Duodenal mucosa (tissue), 2 donors: ENCODE measurements at regions not wholly inside any gene's neighbourhood (a gene's known extent, or its start where the extent isn't known, plus 50 kb on each side); places are given as distances from the start of the nearest gene placed in this dataset.
"Not testable (repeated sequence)": the region's sequence is repeated elsewhere in the genome, so short reads cannot be mapped to it uniquely, and the experiment has no call there.

Source experiments
- H3K27ac ChIP-seq: one replicate; pipeline ENCODE4 v1.7.0; 2013; ENCODE audit warnings: low read depth, low read length
- H3K27me3 ChIP-seq, 2 donors: one replicate each; pipeline ENCODE4 v1.7.0; 2013; ENCODE audit warnings: low read length in 2 of 2, control low read depth in 1 of 2; ENCODE audit not compliant: insufficient read depth in 2 of 2, control insufficient read depth in 1 of 2
- H3K36me3 ChIP-seq, 2 donors: one replicate each; pipeline ENCODE4 v1.7.0; 2013; ENCODE audit warnings: low read length in 2 of 2, control low read depth in 1 of 2; ENCODE audit not compliant: insufficient read depth in 2 of 2, control insufficient read depth in 1 of 2
- H3K4me1 ChIP-seq, 2 donors: one replicate each; pipeline ENCODE4 v1.7.0; 2013; ENCODE audit warnings: low read length in 2 of 2, control low read depth in 1 of 2; ENCODE audit not compliant: insufficient read depth in 2 of 2, control insufficient read depth in 1 of 2
- H3K4me3 ChIP-seq, 2 donors: one replicate each; pipeline ENCODE4 v1.7.0; 2013; ENCODE audit warnings: low read length in 2 of 2, low read depth in 1 of 2
- H3K9ac ChIP-seq, 2 donors: one replicate each; pipeline ENCODE4 v1.7.0; 2013; ENCODE audit warnings: low read length in 2 of 2, low read depth in 1 of 2
- H3K9me3 ChIP-seq, 2 donors: one replicate each; pipeline ENCODE4 v1.7.0; 2013; ENCODE audit warnings: low read length in 2 of 2, control low read depth in 1 of 2; ENCODE audit not compliant: control insufficient read depth in 1 of 2

- Histone ChIP-seq H3K4me3 (no peak overlapping the region), H3K27ac (no peak overlapping the region), H3K9me3 (no peaks in the 10 kb centered on the region), H3K27me3 (no peaks in the 10 kb centered on the region), H3K9ac (no peak overlapping the region), H3K36me3 (no peaks in the 10 kb centered on the region), H3K4me1 (no peaks in the 10 kb centered on the region)
Measured at GRCh38 chrX:40864972-40865371, 129.6 kb upstream of the MED14 start.

- Histone ChIP-seq H3K36me3 (no peaks in the 10 kb centered on the region), H3K4me3 (no peak overlapping the region), H3K4me1 (no peaks in the 10 kb centered on the region), H3K27ac (no peak overlapping the region), H3K9me3 (no peaks in the 10 kb centered on the region), H3K27me3 (no peaks in the 10 kb centered on the region), H3K9ac (no peak overlapping the region)
Measured at GRCh38 chrX:40866893-40867292, 131.6 kb upstream of the MED14 start.

- H3K4me3 ChIP-seq, result no peak overlapping the region
Measured at GRCh38 chrX:40867352-40867751, 132.0 kb upstream of the MED14 start.

GRCh38 chrX:40868868-40869267, 133.5 kb upstream of the MED14 start:
- H3K4me1 ChIP-seq, result no peaks in the 10 kb centered on the region
- H3K27ac ChIP-seq, result no peak overlapping the region
- no peaks in the 10 kb centered on the region for H3K9me3 ChIP-seq
- H3K27me3 ChIP-seq, result no peaks in the 10 kb centered on the region
- H3K4me3 ChIP-seq, result no peak overlapping the region
- no peaks in the 10 kb centered on the region for H3K36me3 ChIP-seq
- no peak overlapping the region for H3K9ac ChIP-seq

More at GRCh38 chrX:40867352-40867751, 132.0 kb upstream of the MED14 start:
- no peak overlapping the region for H3K9ac ChIP-seq
- no peaks in the 10 kb centered on the region for H3K4me1 ChIP-seq
- no peaks in the 10 kb centered on the region for H3K27me3 ChIP-seq
- no peaks in the 10 kb centered on the region for H3K36me3 ChIP-seq
- no peak overlapping the region for H3K27ac ChIP-seq
- no peaks in the 10 kb centered on the region for H3K9me3 ChIP-seq

GRCh38 chrX:40870982-40871381, 135.6 kb upstream of the MED14 start:
- not testable (repeated sequence) for H3K4me1 ChIP-seq, H3K4me3 ChIP-seq, H3K9me3 ChIP-seq, H3K27ac ChIP-seq, H3K27me3 ChIP-seq, H3K9ac ChIP-seq, H3K36me3 ChIP-seq

GRCh38 chrX:40871385-40872082, 136.2 kb upstream of the MED14 start:
- H3K27me3 ChIP-seq, result no peaks in the 10 kb centered on the region
- no peak overlapping the region for H3K27ac ChIP-seq
- no peaks in the 10 kb centered on the region for H3K36me3 ChIP-seq
- H3K9me3 ChIP-seq, result no peaks in the 10 kb centered on the region
- H3K4me3 ChIP-seq, result no peak overlapping the region
- no peaks in the 10 kb centered on the region for H3K4me1 ChIP-seq
- no peak overlapping the region for H3K9ac ChIP-seq

- H3K27ac ChIP-seq, result no peak overlapping the region
- no peak overlapping the region for H3K4me3 ChIP-seq
- no peaks in the 10 kb centered on the region for H3K9me3 ChIP-seq
- no peaks in the 10 kb centered on the region for H3K27me3 ChIP-seq
- no peaks in the 10 kb centered on the region for H3K4me1 ChIP-seq
- H3K36me3 ChIP-seq, result no peaks in the 10 kb centered on the region
- no peak overlapping the region for H3K9ac ChIP-seq
Measured at GRCh38 chrX:40872351-40872750, 137.0 kb upstream of the MED14 start.

- H3K9me3 ChIP-seq, result no peaks in the 10 kb centered on the region
- no peak overlapping the region for H3K9ac ChIP-seq
- no peaks in the 10 kb centered on the region for H3K27me3 ChIP-seq
- no peak overlapping the region for H3K4me3 ChIP-seq
- no peak overlapping the region for H3K27ac ChIP-seq
- H3K36me3 ChIP-seq, result no peaks in the 10 kb centered on the region
- no peaks in the 10 kb centered on the region for H3K4me1 ChIP-seq
Measured at GRCh38 chrX:40875476-40875875, 140.1 kb upstream of the MED14 start.

- Histone ChIP-seq H3K4me3 (no peak overlapping the region), H3K9ac (no peak overlapping the region), H3K9me3 (no peaks in the 10 kb centered on the region), H3K4me1 (no peaks in the 10 kb centered on the region), H3K27me3 (no peaks in the 10 kb centered on the region), H3K36me3 (no peaks in the 10 kb centered on the region), H3K27ac (no peak overlapping the region)
Measured at GRCh38 chrX:40877887-40878286, 142.5 kb upstream of the MED14 start.

- Histone ChIP-seq H3K9me3 (no peaks in the 10 kb centered on the region), H3K4me1 (no peaks in the 10 kb centered on the region), H3K9ac (no peak overlapping the region), H3K4me3 (no peak overlapping the region), H3K36me3 (no peaks in the 10 kb centered on the region), H3K27ac (no peak overlapping the region), H3K27me3 (no peaks in the 10 kb centered on the region)
Measured at GRCh38 chrX:40878766-40879165, 143.4 kb upstream of the MED14 start.

- H3K27ac ChIP-seq, H3K36me3 ChIP-seq, H3K4me1 ChIP-seq, H3K9ac ChIP-seq, H3K4me3 ChIP-seq, H3K9me3 ChIP-seq, H3K27me3 ChIP-seq: not testable (repeated sequence)
Measured at GRCh38 chrX:40879172-40879571, 143.8 kb upstream of the MED14 start.
